Neuronal stem cell (in vitro differentiated cells): ENCODE measurements at regions not wholly inside any gene's neighbourhood (a gene's known extent, or its start where the extent isn't known, plus 50 kb on each side); places are given as distances from the start of the nearest gene placed in this dataset.

Experiments
- DNase-seq: peaks from one replicate; pipeline ENCODE4 v3.0.0-alpha.2; 2013; ENCODE audit warnings: low spot score
- H2AFZ ChIP-seq: one replicate; pipeline ENCODE4 v1.6.1; 2013; ENCODE audit warnings: mild to moderate bottlenecking, low read length, inconsistent platforms
- H2AK5ac ChIP-seq: 2 replicates; pipeline ENCODE4 v1.6.1; 2013; ENCODE audit warnings: low read depth, mild to moderate bottlenecking, inconsistent platforms, low read length, moderate library complexity, mixed read lengths
- H2BK120ac ChIP-seq: 2 replicates; pipeline ENCODE4 v1.6.1; 2013; ENCODE audit warnings: low read depth, mild to moderate bottlenecking, inconsistent platforms, low read length, moderate library complexity, mixed read lengths
- H2BK12ac ChIP-seq: one replicate; pipeline ENCODE4 v1.6.1; 2013; ENCODE audit warnings: low read length, inconsistent platforms
- H2BK15ac ChIP-seq: 2 replicates; pipeline ENCODE4 v1.6.1; 2013; ENCODE audit warnings: mild to moderate bottlenecking, low read length, inconsistent platforms, mixed read lengths
- H2BK5ac ChIP-seq: one replicate; pipeline ENCODE4 v1.6.1; 2013; ENCODE audit warnings: inconsistent platforms, mild to moderate bottlenecking, low read length, moderate library complexity
- H3K14ac ChIP-seq: one replicate; pipeline ENCODE4 v1.6.1; 2013; ENCODE audit warnings: low read length, inconsistent platforms
- H3K18ac ChIP-seq: 2 replicates; pipeline ENCODE4 v1.6.1; 2013; ENCODE audit warnings: low read length, inconsistent platforms
- H3K23ac ChIP-seq: 2 replicates; pipeline ENCODE4 v1.6.1; 2013; ENCODE audit warnings: low read depth, mild to moderate bottlenecking, mixed read lengths, low read length, inconsistent platforms; ENCODE audit not compliant: poor library complexity
- H3K27ac ChIP-seq: replicated peaks from 3 replicates; pipeline ENCODE4 v1.5.1; 2013; ENCODE audit warnings: low read length, inconsistent platforms
- H3K27me3 ChIP-seq, 3 experiments: 2 replicates each; pipeline ENCODE4 v1.6.1; 2013; ENCODE audit warnings: low read length in 3 of 3, mild to moderate bottlenecking in 2 of 3, inconsistent platforms in 1 of 3, low read depth in 1 of 3, mixed read lengths in 1 of 3, moderate library complexity in 1 of 3; ENCODE audit not compliant: control insufficient read depth in 3 of 3, insufficient read depth in 3 of 3
- H3K36me3 ChIP-seq, 2 donors: replicated peaks in 1 of 2; 2 replicates each; pipeline ENCODE4 v1.6.1; 2013; ENCODE audit warnings: low read length in 2 of 2; ENCODE audit not compliant: control insufficient read depth in 2 of 2, insufficient read depth in 2 of 2
- H3K4ac ChIP-seq: 2 replicates; pipeline ENCODE4 v1.6.1; 2013; ENCODE audit warnings: inconsistent platforms, mild to moderate bottlenecking, low read length, moderate library complexity
- H3K4me1 ChIP-seq, 2 donors: 1 replicate in 1 of 2; 2 replicates in 1 of 2; pipeline ENCODE4 v1.6.1; 2013; ENCODE audit warnings: low read length in 2 of 2, low read depth in 1 of 2; ENCODE audit not compliant: control insufficient read depth in 2 of 2, insufficient read depth in 1 of 2
- H3K4me2 ChIP-seq: one replicate; pipeline ENCODE4 v1.6.1; 2013; ENCODE audit warnings: mild to moderate bottlenecking, low read length, inconsistent platforms; ENCODE audit not compliant: insufficient read depth, poor library complexity, severe bottlenecking
- H3K4me3 ChIP-seq, 2 donors: 2 replicates each; pipeline ENCODE4 v1.5.1; 2013; ENCODE audit warnings: low read length in 2 of 2, mild to moderate bottlenecking in 2 of 2, inconsistent platforms in 1 of 2, moderate library complexity in 1 of 2
- H3K79me1 ChIP-seq: one replicate; pipeline ENCODE4 v1.6.1; 2013; ENCODE audit warnings: low read depth, mild to moderate bottlenecking, inconsistent platforms, low read length, moderate library complexity
- H3K9ac ChIP-seq: one replicate; pipeline ENCODE4 v1.6.1; 2013; ENCODE audit warnings: mild to moderate bottlenecking, low read depth, low read length, inconsistent platforms; ENCODE audit not compliant: poor library complexity
- H3K9me3 ChIP-seq, 2 donors: replicated peaks in 1 of 2; 2 replicates each; pipeline versions ENCODE3 to v1.6.1; 2013; ENCODE audit warnings: low read length in 2 of 2, mild to moderate bottlenecking in 2 of 2, inconsistent platforms in 1 of 2, low read depth in 1 of 2, mixed read lengths in 1 of 2, moderate library complexity in 1 of 2; ENCODE audit not compliant: control insufficient read depth in 2 of 2, insufficient read depth in 1 of 2
- H4K8ac ChIP-seq: one replicate; pipeline ENCODE4 v1.6.1; 2013; ENCODE audit warnings: low read depth, mild to moderate bottlenecking, inconsistent platforms, low read length, moderate library complexity
- H4K91ac ChIP-seq: one replicate; pipeline ENCODE4 v1.6.1; 2013; ENCODE audit warnings: low read length, low read depth, mild to moderate bottlenecking, inconsistent platforms; ENCODE audit not compliant: poor library complexity
- WGBS, 2 donors: extraction: QIAGEN DNeasy Blood & Tissue Kit; methylation state at CpG; one replicate each; pipeline ENCODE4 v1.1.7; 2013; ENCODE audit warnings: missing lambda C conversion rate in 2 of 2, mixed read lengths in 1 of 2; ENCODE audit not compliant: insufficient read length in 2 of 2, insufficient replicate concordance in 1 of 2; ENCODE audit errors: extremely low coverage in 2 of 2; 5-methylcytosine and 5-hydroxymethylcytosine counted together

- Histone ChIP-seq H3K23ac (no peak overlapping the region), H2AFZ (no peak overlapping the region), H3K14ac (no peak overlapping the region), H3K9me3 (peaks cover 0 to 19% of the 10 kb centered on the region in 2 donors), H3K4me3 (peak overlapping the region in 1 of 2 donors; percentile 16), H3K36me3 (no peaks in the 10 kb centered on the region), H4K91ac (no peak overlapping the region), H3K4me2 (no peak overlapping the region), H2AK5ac (peak overlapping the region; percentile 17), H3K27me3 (peaks cover 0 to 7% (median 0%) of the 10 kb centered on the region in 3 experiments), H3K79me1 (no peaks in the 10 kb centered on the region), H4K8ac (no peak overlapping the region), H3K4me1 (no peaks in the 10 kb centered on the region), H3K18ac (no peak overlapping the region), H3K9ac (no peak overlapping the region), H2BK12ac (no peak overlapping the region), H2BK15ac (no peak overlapping the region), H3K4ac (no peak overlapping the region), H3K27ac (no peak overlapping the region), H2BK5ac (no peak overlapping the region), H2BK120ac (no peak overlapping the region)
- DNase-seq: no peak
- WGBS, 2 donors: no CpG with 5 or more reads among the region's 12 CpGs
These were observed 84.8 kb upstream of the SHANK2 start for GRCh38 chr11:71336996-71337754.

DNA sequence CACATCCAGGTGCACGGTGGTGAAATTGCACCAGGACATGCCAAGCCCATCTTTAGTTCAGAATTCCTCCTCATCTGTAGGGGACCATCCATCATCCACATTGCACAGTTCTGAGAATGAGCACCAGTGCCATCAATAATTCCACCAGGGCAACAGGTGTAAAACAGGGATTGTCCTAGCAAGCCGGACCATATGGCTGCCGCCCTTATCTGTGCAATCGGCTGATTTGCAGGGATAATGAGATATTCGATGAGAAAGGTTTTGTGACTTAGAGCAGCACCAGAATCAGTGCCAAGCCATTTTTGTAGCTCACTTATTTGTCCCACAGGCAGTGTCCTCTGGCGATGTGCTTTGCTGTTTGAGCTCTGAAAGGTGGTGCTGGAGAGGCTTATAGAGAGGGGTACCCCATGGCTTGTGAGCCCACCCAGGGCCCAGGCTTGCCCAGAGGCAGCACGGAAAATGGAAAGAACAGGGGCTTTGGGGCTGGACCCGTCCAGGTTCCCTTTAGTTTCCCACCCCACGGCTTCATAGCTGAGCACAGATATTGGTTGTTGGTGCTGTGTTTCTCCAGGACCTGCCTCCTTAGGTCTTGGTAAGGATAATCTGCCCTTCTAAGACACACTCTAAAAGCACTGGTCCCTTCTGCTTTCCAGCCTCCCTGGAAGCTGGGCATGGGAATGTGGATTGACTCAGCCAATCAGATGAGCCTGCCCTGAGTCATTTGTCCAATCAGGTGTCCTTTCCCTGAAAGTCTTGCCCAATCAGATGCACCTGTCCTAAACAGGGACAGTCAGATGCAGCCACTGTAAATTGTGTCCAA is 84.0 kb upstream of the SHANK2 start:
- Histone ChIP-seq H3K27me3 (peaks cover 0 to 7% (median 0%) of the 10 kb centered on the region in 3 experiments), H3K14ac (no peak overlapping the region), H2AFZ (no peak overlapping the region), H3K9me3 (peaks cover 0 to 20% of the 10 kb centered on the region in 2 donors), H3K4me3 (peak overlapping the region in 1 of 2 donors; percentile 16), H2BK120ac (no peak overlapping the region), H3K4ac (no peak overlapping the region), H2BK12ac (no peak overlapping the region), H3K36me3 (no peaks in the 10 kb centered on the region), H2BK15ac (no peak overlapping the region), H3K23ac (no peak overlapping the region), H2BK5ac (no peak overlapping the region), H4K91ac (no peak overlapping the region), H3K79me1 (no peaks in the 10 kb centered on the region), H3K27ac (no peak overlapping the region), H3K18ac (no peak overlapping the region), H4K8ac (no peak overlapping the region), H2AK5ac (no peak overlapping the region), H3K4me1 (no peaks in the 10 kb centered on the region), H3K9ac (no peak overlapping the region), H3K4me2 (no peak overlapping the region)
- no CpG with 5 or more reads among the region's 9 CpGs for WGBS, 2 donors
- no peak for DNase-seq

- Histone ChIP-seq H3K4me2 (no peak overlapping the region), H2BK5ac (no peak overlapping the region), H3K4me3 (no peak overlapping the region), H4K8ac (no peak overlapping the region), H2BK12ac (no peak overlapping the region), H4K91ac (no peak overlapping the region), H3K18ac (no peak overlapping the region), H2BK15ac (no peak overlapping the region), H3K14ac (no peak overlapping the region), H3K9me3 (peaks cover 0 to 21% of the 10 kb centered on the region in 2 donors), H2AK5ac (no peak overlapping the region), H3K4me1 (no peaks in the 10 kb centered on the region), H3K27me3 (peaks cover 0 to 7% (median 0%) of the 10 kb centered on the region in 3 experiments), H2AFZ (no peak overlapping the region), H3K79me1 (no peaks in the 10 kb centered on the region), H3K36me3 (no peaks in the 10 kb centered on the region), H3K27ac (no peak overlapping the region), H2BK120ac (no peak overlapping the region), H3K4ac (no peak overlapping the region), H3K9ac (no peak overlapping the region), H3K23ac (no peak overlapping the region)
- WGBS, 2 donors: no CpG with 5 or more reads among the region's 1 CpG
- DNase-seq: no peak
These were observed 83.0 kb upstream of the SHANK2 start for GRCh38 chr11:71335371-71335770.

GRCh38 chr11:71334191-71334590 is 81.8 kb upstream of the SHANK2 start:
- Histone ChIP-seq H2BK5ac (peak overlapping the region; percentile 7), H2BK120ac (no peak overlapping the region), H2BK15ac (no peak overlapping the region), H3K27ac (no peak overlapping the region), H3K4me2 (no peak overlapping the region), H3K18ac (no peak overlapping the region), H3K23ac (no peak overlapping the region), H3K4ac (no peak overlapping the region), H3K9me3 (peaks cover 0 to 22% of the 10 kb centered on the region in 2 donors), H3K36me3 (no peaks in the 10 kb centered on the region), H2AK5ac (no peak overlapping the region), H2AFZ (no peak overlapping the region), H4K8ac (no peak overlapping the region), H3K79me1 (no peaks in the 10 kb centered on the region), H2BK12ac (no peak overlapping the region), H3K9ac (no peak overlapping the region), H4K91ac (no peak overlapping the region), H3K27me3 (no peaks in the 10 kb centered on the region), H3K14ac (no peak overlapping the region), H3K4me3 (no peak overlapping the region), H3K4me1 (no peaks in the 10 kb centered on the region)
- DNase-seq: no peak
- no CpG with 5 or more reads among the region's 1 CpG for whole genome bisulfite sequencing, 2 donors
